NCI-H69 (cell line): ENCODE measurements at regions not wholly inside any gene's neighbourhood (a gene's known extent, or its start where the extent isn't known, plus 50 kb on each side); places are given as distances from the start of the nearest gene placed in this dataset.
A peak's percentile ranks its signal among the peaks of the same experiment; 100 is the strongest.
"Not testable (repeated sequence)": the region's sequence is repeated elsewhere in the genome, so short reads cannot be mapped to it uniquely, and the experiment has no call there.

Experiments
- DNase-seq: peaks from one replicate; lab custom pipeline; 2025; lab: John Stamatoyannopoulos, UW

- DNase-seq: not testable (repeated sequence)
Measured at GRCh38 chr14:105752420-105752819, 226.0 kb downstream of the TMEM121 start.

DNA sequence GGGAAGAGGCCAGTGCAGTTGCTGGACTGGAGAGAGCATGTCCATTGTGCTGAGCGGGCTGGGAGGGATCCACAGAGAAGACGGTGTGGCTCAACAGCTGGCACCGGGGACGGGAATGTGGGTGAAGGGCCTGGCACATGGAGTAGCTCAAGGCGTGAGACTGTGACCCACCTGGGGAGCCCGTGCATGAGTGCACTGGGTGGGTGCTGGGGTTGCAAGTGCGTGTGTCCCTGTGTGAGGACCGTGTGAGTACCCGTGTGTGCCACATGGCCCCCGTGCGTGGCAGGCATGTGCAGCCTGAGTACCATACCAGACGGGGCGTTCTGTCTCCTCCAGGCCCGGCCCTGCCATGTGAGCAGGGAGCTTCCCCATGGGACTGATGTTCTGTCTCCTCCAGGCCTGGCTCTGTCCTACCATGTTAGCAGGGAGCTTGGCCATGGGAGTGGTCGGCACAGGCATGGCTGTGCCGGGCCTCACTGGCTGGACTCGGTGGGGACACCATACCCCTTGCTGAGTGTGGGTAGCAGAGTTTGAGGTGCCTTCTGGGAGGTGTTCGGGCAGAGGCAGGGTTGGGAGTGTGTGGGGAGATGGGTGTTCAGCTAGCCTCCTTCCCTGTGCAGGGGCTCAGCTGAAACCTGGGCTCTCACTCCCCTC lies 234.4 kb downstream of the TMEM121 start:
- no peak for DNase-seq

DNA sequence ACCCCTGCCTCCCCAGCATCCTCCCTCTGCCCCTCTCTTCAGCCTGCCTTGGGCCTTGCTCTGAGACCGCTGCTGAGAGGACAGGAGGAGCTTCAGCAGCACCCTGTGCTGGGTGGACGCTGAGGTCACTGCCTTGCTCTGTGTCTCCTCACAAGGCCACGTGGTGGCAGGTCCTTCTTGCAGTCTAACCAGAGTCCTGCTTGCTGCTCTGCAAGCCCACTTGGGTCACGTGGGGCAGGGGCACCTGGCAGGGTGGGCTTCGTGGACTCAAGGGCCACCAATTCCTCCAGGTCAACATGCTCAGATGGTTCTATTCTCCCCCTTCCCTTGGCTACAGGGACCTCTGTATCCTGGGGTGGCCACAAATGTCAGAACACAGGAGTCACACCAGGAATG lies 235.0 kb downstream of the TMEM121 start:
- not testable (repeated sequence) for DNase-seq

- no peak for DNase-seq
Measured at GRCh38 chr14:105761842-105762241, 235.5 kb downstream of the TMEM121 start.

GRCh38 chr14:105762262-105762661 lies 235.9 kb downstream of the TMEM121 start:
- not testable (repeated sequence) for DNase-seq

- DNase-seq: not testable (repeated sequence)
Measured at GRCh38 chr14:105764254-105764901, 238.0 kb downstream of the TMEM121 start.

DNA sequence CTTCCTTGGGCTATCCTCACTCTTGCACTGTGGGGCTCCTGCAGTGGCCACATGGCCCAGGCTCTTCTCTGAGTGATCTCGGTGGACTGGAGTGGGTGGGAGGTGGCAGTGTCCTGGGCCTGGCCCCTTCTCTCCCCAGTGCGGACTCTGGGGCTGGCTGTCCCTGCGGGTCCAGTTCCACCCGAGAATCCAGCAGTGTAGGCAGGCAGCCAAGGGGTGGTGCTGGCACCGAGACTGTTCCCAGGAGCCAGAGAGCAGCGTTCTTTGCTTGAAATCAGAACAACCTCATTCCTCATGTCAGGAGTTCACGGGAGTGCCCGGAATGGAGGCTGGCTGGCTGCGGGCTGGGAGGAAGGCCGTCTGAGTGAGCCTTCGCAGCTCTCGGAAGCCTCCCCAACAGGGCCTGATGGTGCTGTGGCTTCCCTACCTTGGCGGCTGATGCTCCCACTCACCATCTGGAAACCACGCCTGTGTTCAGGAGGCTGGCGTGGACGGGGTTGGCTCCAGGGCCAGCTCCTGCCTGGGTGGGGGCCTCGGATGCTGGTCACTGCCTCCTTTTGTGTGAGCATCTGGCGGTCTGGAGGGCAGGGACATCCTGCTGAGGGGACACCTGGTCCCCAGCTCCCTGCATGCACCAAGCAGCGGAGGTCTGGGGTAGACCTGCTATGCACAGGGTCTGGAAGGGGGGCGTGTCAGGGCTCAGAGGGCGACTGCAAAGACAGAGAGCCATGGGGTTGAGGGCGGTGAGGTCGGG lies 238.9 kb downstream of the TMEM121 start:
- DNase-seq: not testable (repeated sequence)

- no peak for DNase-seq
Measured at GRCh38 chr14:105765893-105766614, 239.7 kb downstream of the TMEM121 start.

DNA sequence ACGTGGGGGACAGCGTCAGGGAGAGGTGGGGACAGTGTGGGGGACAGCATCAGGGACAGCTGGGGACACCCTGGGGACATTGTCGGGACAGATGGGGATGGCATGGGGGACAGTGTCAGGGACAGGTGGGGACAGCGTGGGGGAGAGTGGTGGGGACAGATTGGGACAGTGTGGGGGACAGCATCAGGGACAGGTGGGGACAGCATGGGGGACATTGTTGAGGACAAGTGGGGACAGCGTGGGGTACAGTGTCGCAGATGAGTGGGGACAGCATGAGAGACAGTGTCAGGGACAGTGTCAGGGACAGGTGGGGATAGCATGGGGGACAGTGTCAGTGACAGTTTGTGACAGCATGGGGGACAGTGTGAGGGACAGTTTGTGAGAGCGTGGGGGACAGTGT lies 240.9 kb downstream of the TMEM121 start:
- no peak for DNase-seq

DNA sequence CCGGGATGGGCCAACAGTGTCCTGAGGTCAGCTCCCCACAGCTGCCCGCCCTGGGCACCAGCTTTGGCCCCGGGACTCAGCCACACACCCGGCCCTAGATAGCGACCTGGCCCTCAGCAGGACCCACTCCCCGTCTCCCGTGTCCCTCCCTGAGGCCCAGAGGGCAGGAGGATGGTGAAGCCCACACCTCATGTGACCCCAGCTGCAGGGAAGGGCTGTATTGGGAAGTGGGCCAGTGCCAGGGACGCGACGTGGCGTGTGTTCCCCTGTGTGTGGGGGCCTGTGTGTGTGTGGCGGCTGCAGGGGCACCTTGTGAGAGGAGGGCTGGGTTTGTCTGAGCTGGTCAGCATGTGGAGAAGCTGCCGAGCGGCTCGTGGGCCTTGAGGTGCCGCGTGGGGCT lies 241.7 kb downstream of the TMEM121 start:
- DNase-seq: not testable (repeated sequence)

DNA sequence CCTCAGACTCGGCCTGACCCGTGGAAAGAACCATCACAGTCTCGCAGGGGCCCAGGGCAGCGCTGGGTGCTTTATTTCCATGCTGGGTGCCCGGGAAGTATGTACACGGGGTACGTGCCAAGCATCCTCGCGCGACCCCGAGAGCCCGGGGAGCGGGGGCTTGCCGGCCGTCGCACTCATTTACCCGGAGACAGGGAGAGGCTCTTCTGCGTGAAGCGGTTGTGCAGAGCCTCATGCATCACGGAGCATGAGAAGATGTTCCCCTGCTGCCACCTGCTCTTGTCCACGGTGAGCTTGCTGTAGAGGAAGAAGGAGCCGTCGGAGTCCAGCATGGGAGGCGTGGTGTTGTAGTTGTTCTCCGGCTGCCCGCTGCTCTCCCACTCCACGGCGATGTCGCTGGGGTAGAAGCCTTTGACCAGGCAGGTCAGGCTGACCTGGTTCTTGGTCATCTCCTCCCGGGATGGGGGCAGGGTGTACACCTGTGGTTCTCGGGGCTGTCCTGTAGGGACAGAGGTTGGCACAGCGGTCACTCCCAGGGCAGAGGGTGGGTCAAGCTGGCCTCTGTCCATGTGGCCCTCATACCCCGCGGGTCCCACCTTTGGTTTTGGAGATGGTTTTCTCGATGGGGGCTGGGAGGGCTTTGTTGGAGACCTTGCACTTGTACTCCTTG lies 242.8 kb downstream of the TMEM121 start:
- DNase-seq: not testable (repeated sequence)

DNA sequence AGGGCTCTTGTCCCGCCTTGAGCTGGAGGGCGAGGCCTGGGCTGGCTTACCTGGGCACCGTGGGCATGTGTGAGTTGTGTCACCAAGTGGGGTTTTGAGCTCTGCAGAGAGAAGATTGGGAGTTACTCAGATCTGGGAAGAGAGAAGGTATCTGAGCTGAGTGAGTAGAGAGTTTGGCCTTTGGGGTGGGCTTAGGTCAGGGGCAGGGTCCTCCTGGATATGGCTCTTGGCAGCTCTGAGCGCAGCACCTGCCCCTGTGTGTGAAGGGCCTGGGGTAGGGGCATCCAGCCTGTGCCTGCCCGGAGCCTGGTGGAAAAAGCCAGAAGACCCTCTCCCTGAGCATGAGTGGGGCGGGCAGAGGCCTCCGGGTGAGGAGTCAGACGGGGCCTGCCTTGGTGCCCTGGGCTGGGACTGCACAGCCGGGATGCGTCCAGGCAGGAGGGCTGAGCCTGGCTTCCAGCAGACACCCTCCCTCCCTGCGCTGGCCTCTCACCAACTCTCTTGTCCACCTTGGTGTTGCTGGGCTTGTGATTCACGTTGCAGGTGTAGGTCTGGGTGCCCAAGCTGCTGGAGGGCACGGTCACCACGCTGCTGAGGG lies 244.3 kb downstream of the TMEM121 start:
- not testable (repeated sequence) for DNase-seq

DNA sequence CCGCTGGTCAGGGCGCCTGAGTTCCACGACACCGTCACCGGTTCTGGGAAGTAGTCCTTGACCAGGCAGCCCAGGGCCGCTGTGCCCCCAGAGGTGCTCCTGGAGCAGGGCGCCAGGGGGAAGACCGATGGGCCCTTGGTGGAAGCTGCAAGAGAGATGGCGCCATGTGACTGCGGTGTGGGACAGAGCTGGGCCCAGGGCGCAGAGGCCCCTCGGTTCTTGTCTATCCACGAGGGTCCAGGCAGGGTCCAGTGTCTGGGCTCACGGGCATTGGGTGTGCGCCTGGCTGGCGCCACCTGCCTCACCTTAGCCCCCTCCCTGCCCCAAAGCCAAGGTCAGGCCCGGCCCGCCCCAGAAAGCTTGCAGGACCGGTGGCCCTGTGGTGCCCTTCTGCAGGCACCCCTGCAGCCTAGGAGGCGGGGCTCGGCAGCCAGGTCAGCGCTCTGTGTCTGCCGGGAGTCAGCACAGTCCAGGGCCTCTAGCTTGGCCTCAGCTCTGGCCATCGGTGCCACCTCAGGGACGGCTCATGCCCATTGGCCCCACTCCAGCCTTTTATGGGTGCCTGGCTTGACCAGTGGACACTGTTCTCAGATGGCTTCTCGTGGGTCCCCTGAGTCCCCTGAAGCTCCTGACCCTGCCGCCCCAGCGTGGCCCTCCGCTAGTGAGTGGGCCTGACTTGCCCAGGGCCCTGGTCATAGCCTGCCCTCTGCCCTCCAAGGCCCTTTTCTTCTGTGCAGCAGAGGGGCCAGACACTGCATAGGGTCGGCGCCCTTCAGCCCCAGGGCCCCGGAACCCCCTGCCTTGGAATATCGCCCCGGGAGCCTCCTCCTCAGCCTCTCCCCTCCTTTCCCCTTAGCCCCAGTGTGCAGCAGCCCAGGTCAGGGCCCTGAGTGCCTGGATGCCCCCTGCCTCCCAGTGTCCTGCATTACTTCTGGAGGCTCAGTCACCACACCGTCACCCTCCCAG lies 245.2 kb downstream of the TMEM121 start:
- DNase-seq: not testable (repeated sequence)

DNA sequence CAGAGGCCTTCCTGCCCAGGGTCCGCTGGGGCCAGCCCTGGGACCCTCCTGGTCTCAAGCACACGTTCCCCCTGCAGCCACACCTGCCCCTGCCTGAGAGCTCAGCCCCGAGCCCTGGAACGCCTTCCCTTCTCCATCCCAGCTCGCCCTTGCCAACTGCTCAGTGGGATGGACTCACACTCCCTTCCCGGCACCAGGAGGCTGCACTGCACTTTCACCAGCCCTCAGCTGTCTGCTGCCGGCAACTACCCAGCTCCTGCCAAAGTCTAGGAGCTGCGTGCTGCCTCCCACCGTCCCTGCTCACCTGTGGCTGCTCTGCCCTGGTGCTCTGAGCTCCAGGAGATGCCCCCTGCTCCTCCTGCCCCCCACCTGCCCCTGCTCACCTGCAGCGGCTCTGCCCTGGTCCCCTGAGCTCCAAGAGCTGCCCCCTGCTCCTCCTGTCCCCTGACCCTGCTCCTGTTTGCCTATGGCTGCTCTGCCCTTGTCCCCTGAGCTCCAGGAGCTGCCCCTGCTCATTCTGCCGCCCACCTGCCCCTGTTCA lies 246.4 kb downstream of the TMEM121 start:
- DNase-seq: not testable (repeated sequence)

DNA sequence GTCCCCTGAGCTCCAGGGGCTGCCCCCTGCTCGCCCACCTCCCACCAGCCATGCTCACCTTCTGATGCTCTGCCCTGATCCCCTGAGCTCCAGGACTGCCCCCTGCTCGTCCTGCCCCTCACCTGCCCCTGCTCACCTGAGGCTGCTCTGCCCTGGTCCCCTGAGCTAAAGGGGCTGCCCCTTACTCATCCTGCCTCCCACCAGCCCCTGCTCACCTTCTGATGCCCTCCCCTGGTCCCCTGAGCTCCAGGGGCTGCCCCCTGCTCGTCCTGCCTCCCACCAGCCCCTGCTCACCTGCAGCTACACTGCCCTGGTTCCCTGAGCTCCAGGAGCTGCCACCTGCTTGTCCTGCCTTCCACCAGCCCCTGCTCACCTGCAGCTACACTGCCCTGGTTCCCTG lies 247.2 kb downstream of the TMEM121 start:
- no peak for DNase-seq

- DNase-seq: peak; percentile 52
Measured at GRCh38 chr14:105774001-105774400, 247.6 kb downstream of the TMEM121 start.

DNA sequence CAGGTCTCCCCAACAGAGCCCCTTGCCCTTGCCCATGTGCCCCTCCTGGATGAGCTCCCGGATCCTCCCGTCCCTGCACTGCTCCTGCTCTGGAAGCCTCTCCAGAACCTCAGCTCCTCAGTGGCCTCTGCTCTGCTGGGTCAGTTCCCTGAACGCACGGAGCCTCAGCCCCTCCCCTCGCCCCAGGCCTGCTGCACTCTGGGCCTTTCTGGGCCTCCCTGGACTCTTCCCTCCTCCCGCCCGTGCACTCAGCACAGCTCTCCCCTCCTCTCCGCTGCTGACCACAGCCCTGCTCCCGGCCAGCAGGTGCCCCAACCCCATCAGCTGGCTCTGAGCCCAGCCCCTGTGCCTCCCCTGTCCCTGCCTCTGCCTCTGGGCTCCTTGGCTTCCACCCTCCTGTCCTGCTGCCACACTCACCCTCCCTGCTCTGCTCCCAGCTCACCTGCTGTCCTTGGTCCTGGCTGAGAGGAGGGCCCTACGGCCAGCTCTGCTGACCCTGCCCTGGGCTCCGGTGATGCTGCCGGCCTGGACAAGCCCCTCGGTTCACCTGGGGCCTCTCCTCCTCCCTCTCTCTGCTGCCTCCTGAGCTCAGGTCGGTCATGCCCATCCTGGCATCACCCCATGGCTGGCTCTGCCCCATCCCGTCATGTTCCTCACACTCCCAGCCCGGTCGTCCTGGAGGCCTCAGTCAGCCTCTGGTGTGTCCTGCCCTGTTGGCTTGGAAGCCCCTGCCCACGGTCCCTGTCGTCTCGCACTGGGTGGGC lies 248.4 kb downstream of the TMEM121 start:
- DNase-seq: not testable (repeated sequence)

GRCh38 chr14:105775349-105775923 lies 249.1 kb downstream of the TMEM121 start:
- not testable (repeated sequence) for DNase-seq

DNA sequence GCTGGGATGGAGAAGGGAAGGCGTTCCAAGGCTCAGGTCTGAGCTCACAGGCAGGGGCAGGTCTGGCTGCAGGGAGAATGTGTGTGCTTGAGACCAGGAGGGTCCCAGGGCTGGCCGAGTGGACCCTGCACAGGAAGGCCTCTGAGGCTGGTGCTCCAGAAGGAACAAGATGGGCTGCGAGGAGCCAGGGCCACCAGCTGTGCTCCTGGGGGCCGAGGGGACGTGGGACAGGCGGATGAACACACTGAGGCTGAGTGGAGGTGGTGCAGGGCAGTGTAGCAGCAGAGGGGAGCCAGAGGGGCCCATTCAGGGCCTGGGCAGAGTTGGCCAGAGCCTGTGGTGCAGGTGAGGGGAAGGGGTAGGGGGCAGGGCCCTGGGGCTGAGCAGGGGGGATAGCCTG lies 249.7 kb downstream of the TMEM121 start:
- not testable (repeated sequence) for DNase-seq
